ENCODE measurements at regions not wholly inside any gene's neighbourhood (a gene's known extent, or its start where the extent isn't known, plus 50 kb on each side); places are given as distances from the start of the nearest gene placed in this dataset.

DNA sequence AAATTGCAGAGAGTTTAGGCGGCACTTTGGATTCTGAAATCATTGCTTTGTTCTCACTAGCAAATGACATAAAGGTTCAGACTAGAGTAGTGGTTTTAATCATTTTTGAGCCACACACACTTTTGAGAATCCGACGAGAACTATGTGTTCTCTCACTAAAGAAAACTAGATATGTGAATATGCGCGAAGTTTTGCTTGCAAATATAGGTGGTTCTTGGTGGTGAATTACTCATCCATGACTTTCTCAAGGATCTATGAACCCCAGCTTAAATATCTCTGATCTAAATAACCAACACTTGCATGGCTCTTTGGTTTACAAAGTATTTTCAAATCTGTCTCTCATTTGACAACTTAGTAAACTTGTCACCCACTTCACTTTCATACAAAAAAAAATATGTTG is 54.8 kb downstream of the NOG start:
- H3K4me3 ChIP-seq: no peak overlapping the region
- no peaks in the 10 kb centered on the region for H3K27me3 ChIP-seq
- H3K9me3 ChIP-seq: peaks cover 0 to 4% of the 10 kb centered on the region in 2 donors
- no peak for DNase-seq (ENCODE audit: low spot score)
- no peak overlapping the region for H3K27ac ChIP-seq
- no peaks in the 10 kb centered on the region for H3K4me1 ChIP-seq
- no peak for TF ChIP-seq CTCF (IDR thresholded peaks at IDR 0.05)
- no peaks in the 10 kb centered on the region for H3K36me3 ChIP-seq

DNA sequence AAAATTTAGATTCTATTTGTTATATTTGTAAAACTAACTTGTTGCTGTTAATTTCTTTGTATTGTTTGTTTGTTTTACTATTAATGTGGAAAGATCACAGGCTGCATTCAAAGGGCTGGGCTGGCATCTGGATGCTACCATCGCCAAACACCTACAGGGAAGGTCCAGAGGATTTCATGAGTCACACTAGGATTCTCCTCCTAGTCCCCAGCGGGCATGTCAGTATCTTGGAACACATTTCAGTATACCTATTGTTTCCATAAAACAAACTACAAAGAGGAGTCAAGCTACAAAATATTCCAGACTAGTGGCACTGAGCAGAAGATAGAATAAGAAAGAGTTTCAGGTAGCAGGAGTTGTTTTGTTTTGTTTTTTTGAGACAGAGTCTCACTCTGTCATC is 55.3 kb downstream of the NOG start:
- Histone ChIP-seq H3K36me3 (no peaks in the 10 kb centered on the region), H3K4me3 (no peak overlapping the region), H3K27ac (no peak overlapping the region), H3K4me1 (no peaks in the 10 kb centered on the region), H3K9me3 (peaks cover 0 to 4% of the 10 kb centered on the region in 2 donors), H3K27me3 (no peaks in the 10 kb centered on the region)
- DNase-seq (ENCODE audit: low spot score): no peak
- no peak for TF ChIP-seq CTCF (IDR thresholded peaks at IDR 0.05)

DNA sequence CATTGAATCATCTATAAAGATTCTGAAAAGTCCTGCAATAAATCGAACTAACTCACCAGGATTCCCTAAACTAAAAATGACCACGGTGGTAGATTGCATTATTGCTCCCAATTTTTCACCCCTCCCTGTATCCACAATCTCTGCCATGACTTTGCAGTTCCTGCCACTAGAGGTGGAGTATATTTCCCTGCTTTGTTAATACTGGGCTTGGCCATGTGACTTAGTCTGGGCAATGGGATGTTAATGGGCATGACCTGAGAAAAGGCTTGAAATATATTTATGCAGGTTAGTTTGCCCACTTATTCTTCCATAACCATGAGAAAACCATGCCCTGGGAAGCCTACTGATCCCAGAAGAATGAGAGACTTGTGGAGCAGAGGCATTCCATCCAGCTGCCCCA is 59.1 kb downstream of the NOG start:
- no peak for DNase-seq (ENCODE audit: low spot score)
- peaks cover 0 to 12% of the 10 kb centered on the region in 2 donors for H3K9me3 ChIP-seq
- H3K4me3 ChIP-seq: no peak overlapping the region
- no peaks in the 10 kb centered on the region for H3K4me1 ChIP-seq
- no peaks in the 10 kb centered on the region for H3K27me3 ChIP-seq
- H3K27ac ChIP-seq: no peak overlapping the region
- TF ChIP-seq CTCF (IDR thresholded peaks at IDR 0.05): no peak
- H3K36me3 ChIP-seq: no peaks in the 10 kb centered on the region

DNA sequence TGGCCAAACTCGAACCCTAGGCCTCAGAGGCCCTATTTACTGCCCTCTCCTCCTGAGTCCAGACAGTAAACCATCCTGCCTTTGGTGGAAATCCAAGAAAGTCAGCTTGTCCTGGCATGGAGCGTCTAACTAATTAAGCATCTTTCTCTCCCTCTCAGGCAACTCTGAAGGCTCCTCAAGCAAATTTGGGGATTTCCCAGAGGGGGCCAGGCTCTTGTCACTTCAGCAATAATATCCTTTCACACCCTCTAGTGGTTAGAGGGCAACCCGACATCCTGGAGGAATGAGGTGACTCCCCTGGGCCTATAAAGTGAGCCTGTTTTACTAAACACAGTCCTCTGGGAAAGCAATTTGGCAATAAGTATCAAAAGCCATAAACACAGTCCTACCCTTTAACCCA is 60.4 kb downstream of the NOG start:
- peaks cover 0 to 12% of the 10 kb centered on the region in 2 donors for H3K9me3 ChIP-seq
- no peaks in the 10 kb centered on the region for H3K27me3 ChIP-seq
- no peaks in the 10 kb centered on the region for H3K4me1 ChIP-seq

GRCh38 chr17:56656701-56657327 is 63.3 kb downstream of the NOG start:
- no peak for TF ChIP-seq CTCF (IDR thresholded peaks at IDR 0.05)
- H3K36me3 ChIP-seq: no peaks in the 10 kb centered on the region
- peaks cover 0 to 9% of the 10 kb centered on the region in 2 donors for H3K9me3 ChIP-seq
- no peak overlapping the region for H3K4me3 ChIP-seq
- DNase-seq (ENCODE audit: low spot score): no peak
- H3K27me3 ChIP-seq: no peaks in the 10 kb centered on the region
- no peaks in the 10 kb centered on the region for H3K4me1 ChIP-seq
- no peak overlapping the region for H3K27ac ChIP-seq

More for the DNA sequence above, 60.4 kb downstream of the NOG start:
- DNase-seq (ENCODE audit: low spot score): no peak
- Histone ChIP-seq H3K27ac (no peak overlapping the region), H3K4me3 (no peak overlapping the region), H3K36me3 (no peaks in the 10 kb centered on the region)
- TF ChIP-seq CTCF (IDR thresholded peaks at IDR 0.05): peak in 1 of 2 donors; percentile 43

GRCh38 chr17:56658648-56659047 is 65.1 kb downstream of the NOG start:
- Histone ChIP-seq H3K9me3 (peaks cover 0 to 8% of the 10 kb centered on the region in 2 donors), H3K4me3 (no peak overlapping the region), H3K27me3 (no peaks in the 10 kb centered on the region), H3K4me1 (no peaks in the 10 kb centered on the region), H3K36me3 (no peaks in the 10 kb centered on the region), H3K27ac (no peak overlapping the region)
- no peak for TF ChIP-seq CTCF (IDR thresholded peaks at IDR 0.05)
- no peak for DNase-seq (ENCODE audit: low spot score)
